ENCODE measurements at regions not wholly inside any gene's neighbourhood (a gene's known extent, or its start where the extent isn't known, plus 50 kb on each side); places are given as distances from the start of the nearest gene placed in this dataset.

DNA sequence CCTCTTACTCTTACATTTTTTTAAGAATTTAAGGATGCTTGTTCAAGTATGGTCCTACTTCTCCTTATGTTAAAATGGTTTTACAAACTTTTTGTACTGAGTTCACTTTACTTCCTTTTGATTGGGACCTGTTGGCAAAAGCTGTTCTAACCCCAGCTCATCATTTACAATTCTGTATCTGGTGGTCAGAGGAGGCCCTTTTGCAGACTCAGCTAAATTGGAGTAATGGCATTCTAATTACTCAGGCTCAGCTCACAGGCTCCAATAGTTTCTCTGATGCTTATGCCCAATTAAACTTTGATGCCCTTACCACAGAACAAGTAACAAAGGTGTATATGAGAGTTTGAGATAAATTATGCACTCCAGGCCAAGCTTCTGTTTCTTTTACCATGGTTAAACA, 1632.0 kb downstream of the UQCRFS1 start:
- DNase-seq, result no peak

All from hematopoietic multipotent progenitor cell treated with erythropoietin and hydrocortisone succinate and interleukin-3 and kit ligand, for 6 days (in vitro differentiated cells).